Upper lobe of left lung (tissue), 6 donors: ENCODE measurements at regions not wholly inside any gene's neighbourhood (a gene's known extent, or its start where the extent isn't known, plus 50 kb on each side); places are given as distances from the start of the nearest gene placed in this dataset.
A peak's percentile ranks its signal among the peaks of the same experiment; 100 is the strongest.

Experiments
- ATAC-seq, 2 donors: fragments of 200-7000 bp; cut with Tn5 transposase; one replicate each; pipeline ENCODE4 v1.9.1; 2022; ENCODE audit warnings: mild to moderate bottlenecking in 2 of 2, moderate library complexity in 2 of 2; ENCODE audit not compliant: low FRiP score in 2 of 2
- DNase-seq, 2 donors: peaks; one replicate each; pipeline ENCODE4 v3.0.0-alpha.2; 2019 to 2020
- H3K27ac ChIP-seq, 4 donors: fragments of 200-600 bp; sonication (generic); one replicate each; pipeline ENCODE4 v1.5.1; 2016 to 2019
- H3K27me3 ChIP-seq, 4 donors: fragments of 200-600 bp; sonication (generic); one replicate each; pipeline ENCODE4 v1.5.1; 2017 to 2019
- H3K36me3 ChIP-seq, 4 donors: fragments of 200-600 bp; sonication (generic); one replicate each; pipeline ENCODE4 v1.5.1; 2016 to 2019
- H3K4me1 ChIP-seq, 4 donors: fragments of 200-600 bp; sonication (generic); one replicate each; pipeline ENCODE4 v1.5.1; 2018 to 2019
- H3K4me3 ChIP-seq, 4 donors: fragments of 200-600 bp; sonication (generic); one replicate each; pipeline ENCODE4 v1.5.1; 2017 to 2019; ENCODE audit warnings: mild to moderate bottlenecking in 2 of 4, moderate library complexity in 1 of 4
- H3K9me3 ChIP-seq, 4 donors: fragments of 200-600 bp; sonication (generic); one replicate each; pipeline ENCODE4 v1.5.1; 2018 to 2019
- EP300 ChIP-seq, 4 donors: sonication (generic); formaldehyde crosslinking; IDR thresholded peaks; one replicate each; pipeline ENCODE4 v1.5.1; 2017; ENCODE audit warnings: antibody characterized with exemption in 4 of 4, control low read depth in 2 of 4
- POLR2A ChIP-seq, 4 donors: fragments of 450-650 bp; IDR thresholded peaks; one replicate each; pipeline ENCODE4 v1.5.1; 2016 to 2017; ENCODE audit warnings: antibody characterized with exemption in 4 of 4, mild to moderate bottlenecking in 2 of 4
- POLR2AphosphoS5 ChIP-seq, 2 donors: sonication (generic); formaldehyde crosslinking; IDR thresholded peaks; one replicate each; pipeline ENCODE4 v1.5.1; 2017; ENCODE audit warnings: antibody characterized with exemption in 2 of 2
- WGBS, 2 donors: methylation state at CpG; one replicate each; pipeline ENCODE4 v1.1.5; 2017 to 2018; 5-methylcytosine and 5-hydroxymethylcytosine counted together
- TF ChIP-seq, protein P1 (sequence below), 6 experiments: fragments of 450-650 bp in 4 of 6; fragments of 200-600 bp in 2 of 6; sonication (generic) in 2 of 6; IDR thresholded peaks; one replicate each; pipeline ENCODE4 v1.5.1; 2016 to 2019; ENCODE audit warnings: antibody characterized with exemption in 6 of 6
- donor health status: DM: no; HTN: no; CAD: no; lungs with moderate emphysema.
- donor health status: DM: no; HTN: yes; CAD: no; lungs with severe emphysema.

GRCh38 chr4:123046096-123046495 lies 123.7 kb upstream of the NUDT6 start:
- H3K27ac ChIP-seq: no peak overlapping the region
- no peak for DNase-seq
- 91 to 94% methylated on average over 3 of the region's 3 CpGs for WGBS, 2 donors

DNA sequence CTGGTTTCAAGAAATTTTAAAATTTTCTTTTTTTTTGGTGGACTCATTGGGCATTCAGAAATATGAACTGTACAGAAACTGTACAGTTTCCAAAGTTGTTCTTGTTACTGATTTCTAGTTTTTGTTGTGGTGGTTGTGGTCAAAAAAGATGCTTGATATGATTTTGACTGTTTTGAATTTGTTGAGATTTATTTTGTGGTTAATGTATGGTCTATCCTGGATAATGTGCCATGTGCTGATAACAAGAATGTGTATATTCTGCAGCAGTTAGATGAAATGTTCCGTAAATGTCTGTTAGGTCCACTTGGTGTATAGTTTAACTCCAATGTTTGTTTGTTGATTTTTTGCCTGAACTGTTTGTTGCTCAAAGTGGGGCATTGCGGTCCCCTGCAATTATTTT lies 127.6 kb upstream of the NUDT6 start:
- ATAC-seq (no peak), DNase-seq (no peak)
- H3K4me3 ChIP-seq: no peak overlapping the region
- peaks cover 0 to 23% (median 8%) of the 10 kb centered on the region in 4 donors for H3K9me3 ChIP-seq
- no peaks in the 10 kb centered on the region for H3K4me1 ChIP-seq
- no peaks in the 10 kb centered on the region for H3K36me3 ChIP-seq
- TF ChIP-seq, protein P1, sequence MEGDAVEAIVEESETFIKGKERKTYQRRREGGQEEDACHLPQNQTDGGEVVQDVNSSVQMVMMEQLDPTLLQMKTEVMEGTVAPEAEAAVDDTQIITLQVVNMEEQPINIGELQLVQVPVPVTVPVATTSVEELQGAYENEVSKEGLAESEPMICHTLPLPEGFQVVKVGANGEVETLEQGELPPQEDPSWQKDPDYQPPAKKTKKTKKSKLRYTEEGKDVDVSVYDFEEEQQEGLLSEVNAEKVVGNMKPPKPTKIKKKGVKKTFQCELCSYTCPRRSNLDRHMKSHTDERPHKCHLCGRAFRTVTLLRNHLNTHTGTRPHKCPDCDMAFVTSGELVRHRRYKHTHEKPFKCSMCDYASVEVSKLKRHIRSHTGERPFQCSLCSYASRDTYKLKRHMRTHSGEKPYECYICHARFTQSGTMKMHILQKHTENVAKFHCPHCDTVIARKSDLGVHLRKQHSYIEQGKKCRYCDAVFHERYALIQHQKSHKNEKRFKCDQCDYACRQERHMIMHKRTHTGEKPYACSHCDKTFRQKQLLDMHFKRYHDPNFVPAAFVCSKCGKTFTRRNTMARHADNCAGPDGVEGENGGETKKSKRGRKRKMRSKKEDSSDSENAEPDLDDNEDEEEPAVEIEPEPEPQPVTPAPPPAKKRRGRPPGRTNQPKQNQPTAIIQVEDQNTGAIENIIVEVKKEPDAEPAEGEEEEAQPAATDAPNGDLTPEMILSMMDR (IDR thresholded peaks at IDR 0.05): no peak
- TF ChIP-seq POLR2A (IDR thresholded peaks at IDR 0.05) (no peak), EP300 (IDR thresholded peaks at IDR 0.05) (no peak), POLR2AphosphoS5 (IDR thresholded peaks at IDR 0.05) (no peak)
- WGBS, 2 donors: 95% methylated on average over 2 of the region's 2 CpGs
- no peak overlapping the region for H3K27ac ChIP-seq
- no peaks in the 10 kb centered on the region for H3K27me3 ChIP-seq

More at GRCh38 chr4:123046096-123046495, 123.7 kb upstream of the NUDT6 start:
- Histone ChIP-seq H3K36me3 (no peaks in the 10 kb centered on the region), H3K4me1 (no peaks in the 10 kb centered on the region), H3K4me3 (no peak overlapping the region), H3K9me3 (peaks cover 0 to 26% (median 8%) of the 10 kb centered on the region in 4 donors), H3K27me3 (no peaks in the 10 kb centered on the region)
- ATAC-seq: no peak
- no peak for TF ChIP-seq POLR2AphosphoS5 (IDR thresholded peaks at IDR 0.05)
- TF ChIP-seq, protein P1 (IDR thresholded peaks at IDR 0.05): no peak
- TF ChIP-seq POLR2A (IDR thresholded peaks at IDR 0.05): no peak
- TF ChIP-seq EP300 (IDR thresholded peaks at IDR 0.05): no peak

- no peaks in the 10 kb centered on the region for H3K36me3 ChIP-seq
- H3K27ac ChIP-seq: no peak overlapping the region
- 94 to 99% methylated on average over 3 of the region's 3 CpGs for WGBS, 2 donors
- no peaks in the 10 kb centered on the region for H3K27me3 ChIP-seq
- ATAC-seq (no peak), DNase-seq (no peak)
- no peak overlapping the region for H3K4me3 ChIP-seq
- TF ChIP-seq EP300 (IDR thresholded peaks at IDR 0.05): no peak
- TF ChIP-seq, protein P1 (IDR thresholded peaks at IDR 0.05): no peak
- TF ChIP-seq POLR2AphosphoS5 (IDR thresholded peaks at IDR 0.05): no peak
- TF ChIP-seq POLR2A (IDR thresholded peaks at IDR 0.05): no peak
- peaks cover 0 to 23% (median 8%) of the 10 kb centered on the region in 4 donors for H3K9me3 ChIP-seq
- H3K4me1 ChIP-seq: no peaks in the 10 kb centered on the region
Observed at GRCh38 chr4:123052007-123052406, 129.6 kb upstream of the NUDT6 start.

DNA sequence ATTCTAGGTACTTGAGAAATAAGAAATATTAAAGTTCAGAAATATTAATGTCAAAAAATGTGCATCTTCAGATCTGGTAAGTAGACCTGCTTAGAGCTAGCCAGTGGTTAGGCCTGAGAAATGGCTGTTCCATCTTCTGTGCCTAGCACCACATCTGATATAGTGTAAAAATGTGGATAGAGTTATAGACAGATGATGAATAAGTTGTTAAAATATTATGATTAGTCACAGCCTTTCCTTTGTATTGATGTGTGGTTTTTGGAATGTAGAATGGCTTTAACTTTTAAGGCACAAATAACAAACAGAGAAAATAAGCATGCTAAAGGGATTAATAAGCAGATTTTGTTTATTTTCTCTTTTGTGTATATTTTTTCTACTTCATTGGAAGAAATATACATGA lies 133.5 kb upstream of the NUDT6 start:
- ATAC-seq (no peak), DNase-seq (no peak)
- TF ChIP-seq POLR2A (IDR thresholded peaks at IDR 0.05) (no peak), EP300 (IDR thresholded peaks at IDR 0.05) (no peak), POLR2AphosphoS5 (IDR thresholded peaks at IDR 0.05) (no peak)
- TF ChIP-seq, protein P1 (IDR thresholded peaks at IDR 0.05): no peak
- no peak overlapping the region for H3K4me3 ChIP-seq
- no peaks in the 10 kb centered on the region for H3K27me3 ChIP-seq
- H3K4me1 ChIP-seq: no peaks in the 10 kb centered on the region
- H3K27ac ChIP-seq: no peak overlapping the region
- H3K9me3 ChIP-seq: peaks cover 0 to 11% (median 4%) of the 10 kb centered on the region in 4 donors
- H3K36me3 ChIP-seq: peaks cover 0 to 2% (median 0%) of the 10 kb centered on the region in 4 donors

- DNase-seq (peak in 1 of 2 donors; percentile 3), ATAC-seq (no peak)
- WGBS, 2 donors: 98 to 100% methylated on average over 2 to 6 of the region's 6 CpGs
Observed at GRCh38 chr4:123060039-123060770, 137.8 kb upstream of the NUDT6 start.

More at GRCh38 chr4:123060039-123060770, 137.8 kb upstream of the NUDT6 start:
- Histone ChIP-seq H3K27me3 (no peaks in the 10 kb centered on the region), H3K4me3 (no peak overlapping the region), H3K9me3 (no peaks in the 10 kb centered on the region), H3K27ac (no peak overlapping the region), H3K36me3 (peaks cover 0 to 2% (median 0%) of the 10 kb centered on the region in 4 donors), H3K4me1 (no peaks in the 10 kb centered on the region)
- TF ChIP-seq POLR2AphosphoS5 (IDR thresholded peaks at IDR 0.05): no peak
- TF ChIP-seq, protein P1 (IDR thresholded peaks at IDR 0.05): no peak
